SK-N-MC (cell line): ENCODE measurements at regions not wholly inside any gene's neighbourhood (a gene's known extent, or its start where the extent isn't known, plus 50 kb on each side); places are given as distances from the start of the nearest gene placed in this dataset.

Experiments used
- DNase-seq: peaks from one replicate; pipeline ENCODE4 v3.0.0-alpha.2; 2011; ENCODE audit warnings: low read depth, low spot score
- H3K27ac ChIP-seq: fragments of 200-600 bp; sonication (generic); 2 replicates; pipeline ENCODE4 v1.5.1; 2016; ENCODE audit warnings: mixed run types
- H3K36me3 ChIP-seq: fragments of 200-600 bp; sonication (generic); 2 replicates; pipeline ENCODE4 v1.6.1; 2017; ENCODE audit warnings: antibody characterized with exemption, low read length, mixed read lengths; ENCODE audit not compliant: insufficient read depth
- H3K4me3 ChIP-seq: fragments of 200-600 bp; sonication (generic); 2 replicates; pipeline ENCODE4 v1.5.1; 2016
- H3K9ac ChIP-seq: fragments of 200-600 bp; sonication (generic); 2 replicates; pipeline ENCODE4 v1.8.0; 2017; ENCODE audit warnings: mixed run types, mixed read lengths; ENCODE audit not compliant: insufficient read length
- H3K9me3 ChIP-seq: fragments of 200-600 bp; sonication (generic); 2 replicates; pipeline ENCODE4 v1.6.1; 2017; ENCODE audit warnings: low read depth, mild to moderate bottlenecking, antibody characterized with exemption, low read length, moderate library complexity, mixed read lengths
- EZH2 ChIP-seq: fragments of 200-600 bp; sonication (generic); IDR thresholded peaks from one replicate; pipeline ENCODE4 v1.6.1; 2017; ENCODE audit warnings: antibody characterized with exemption
- FOXP2 ChIP-seq: optimal IDR thresholded peaks from 2 replicates; pipeline ENCODE3; 2011; ENCODE audit warnings: mild to moderate bottlenecking, moderate library complexity; ENCODE audit not compliant: insufficient read depth; ENCODE audit errors: extremely low read length, control extremely low read depth
- POLR2AphosphoS5 ChIP-seq: IDR thresholded peaks from 2 replicates; pipeline ENCODE4 v1.6.1; 2012; ENCODE audit warnings: mild to moderate bottlenecking, low read depth, low read length, borderline replicate concordance

GRCh38 chr2:194559964-194560363 lies 1097.1 kb upstream of the SLC39A10 start:
- no peak overlapping the region for H3K9ac ChIP-seq
- H3K27ac ChIP-seq, result no peak overlapping the region
- no peaks in the 10 kb centered on the region for H3K36me3 ChIP-seq
- H3K4me3 ChIP-seq, result no peak overlapping the region
- TF ChIP-seq EZH2 (no peak), POLR2AphosphoS5 (no peak), FOXP2 (no peak)
- H3K9me3 ChIP-seq, result no peaks in the 10 kb centered on the region
- DNase-seq, result no peak

- Histone ChIP-seq H3K36me3 (no peaks in the 10 kb centered on the region), H3K4me3 (no peak overlapping the region), H3K27ac (no peak overlapping the region), H3K9me3 (no peaks in the 10 kb centered on the region), H3K9ac (no peak overlapping the region)
- TF ChIP-seq EZH2 (no peak), FOXP2 (no peak), POLR2AphosphoS5 (no peak)
- DNase-seq, result no peak
These were observed 1097.5 kb upstream of the SLC39A10 start for GRCh38 chr2:194559523-194559922.

GRCh38 chr2:194557993-194558392 lies 1099.0 kb upstream of the SLC39A10 start:
- Histone ChIP-seq H3K36me3 (no peaks in the 10 kb centered on the region), H3K9me3 (no peaks in the 10 kb centered on the region), H3K27ac (no peak overlapping the region), H3K9ac (no peak overlapping the region), H3K4me3 (no peak overlapping the region)
- DNase-seq, result no peak
- no peak for TF ChIP-seq FOXP2
- no peak for TF ChIP-seq EZH2
- no peak for TF ChIP-seq POLR2AphosphoS5

- TF ChIP-seq EZH2, result no peak
- TF ChIP-seq FOXP2, result no peak
- TF ChIP-seq POLR2AphosphoS5, result no peak
- Histone ChIP-seq H3K4me3 (no peak overlapping the region), H3K36me3 (no peaks in the 10 kb centered on the region), H3K27ac (no peak overlapping the region), H3K9me3 (no peaks in the 10 kb centered on the region), H3K9ac (no peak overlapping the region)
- DNase-seq, result no peak
These were observed 1100.4 kb upstream of the SLC39A10 start for GRCh38 chr2:194556629-194557028.

- no peak overlapping the region for H3K9ac ChIP-seq
- no peaks in the 10 kb centered on the region for H3K9me3 ChIP-seq
- no peak for DNase-seq
- no peaks in the 10 kb centered on the region for H3K36me3 ChIP-seq
- no peak overlapping the region for H3K4me3 ChIP-seq
- TF ChIP-seq EZH2 (no peak), POLR2AphosphoS5 (no peak)
- no peak overlapping the region for H3K27ac ChIP-seq
These were observed 1103.0 kb upstream of the SLC39A10 start for GRCh38 chr2:194553980-194554379.

- H3K9ac ChIP-seq, result no peak overlapping the region
These were observed 1106.3 kb upstream of the SLC39A10 start for GRCh38 chr2:194550702-194551101.

GRCh38 chr2:194549387-194549786 lies 1107.6 kb upstream of the SLC39A10 start:
- no peak overlapping the region for H3K9ac ChIP-seq

More at GRCh38 chr2:194550702-194551101, 1106.3 kb upstream of the SLC39A10 start:
- no peak for DNase-seq
- H3K4me3 ChIP-seq, result no peak overlapping the region
- peak overlapping the region; percentile 10; the same call in 1 of the 2 replicates for H3K27ac ChIP-seq
- H3K9me3 ChIP-seq, result no peaks in the 10 kb centered on the region
- TF ChIP-seq POLR2AphosphoS5 (no peak), EZH2 (no peak), FOXP2 (no peak)
- H3K36me3 ChIP-seq, result no peaks in the 10 kb centered on the region

GRCh38 chr2:194545978-194546377 lies 1111.0 kb upstream of the SLC39A10 start:
- H3K36me3 ChIP-seq, result no peaks in the 10 kb centered on the region
- TF ChIP-seq FOXP2 (no peak), POLR2AphosphoS5 (no peak), EZH2 (no peak)
- no peak overlapping the region for H3K27ac ChIP-seq
- no peak for DNase-seq
- no peaks in the 10 kb centered on the region for H3K9me3 ChIP-seq
- no peak overlapping the region for H3K4me3 ChIP-seq
- no peak overlapping the region for H3K9ac ChIP-seq

More at GRCh38 chr2:194549387-194549786, 1107.6 kb upstream of the SLC39A10 start:
- Histone ChIP-seq H3K27ac (no peak overlapping the region), H3K36me3 (no peaks in the 10 kb centered on the region), H3K4me3 (no peak overlapping the region), H3K9me3 (no peaks in the 10 kb centered on the region)
- TF ChIP-seq POLR2AphosphoS5 (no peak), EZH2 (no peak), FOXP2 (no peak)
- DNase-seq, result no peak

- Histone ChIP-seq H3K9ac (no peak overlapping the region), H3K4me3 (no peak overlapping the region), H3K36me3 (no peaks in the 10 kb centered on the region), H3K27ac (no peak overlapping the region), H3K9me3 (no peaks in the 10 kb centered on the region; the same call in 1 of the 2 replicates)
- no peak for DNase-seq
- TF ChIP-seq FOXP2 (no peak), EZH2 (no peak), POLR2AphosphoS5 (no peak)
These were observed 1117.6 kb upstream of the SLC39A10 start for GRCh38 chr2:194539425-194539824.
